ENCODE measurements at regions not wholly inside any gene's neighbourhood (a gene's known extent, or its start where the extent isn't known, plus 50 kb on each side); places are given as distances from the start of the nearest gene placed in this dataset.

DNA sequence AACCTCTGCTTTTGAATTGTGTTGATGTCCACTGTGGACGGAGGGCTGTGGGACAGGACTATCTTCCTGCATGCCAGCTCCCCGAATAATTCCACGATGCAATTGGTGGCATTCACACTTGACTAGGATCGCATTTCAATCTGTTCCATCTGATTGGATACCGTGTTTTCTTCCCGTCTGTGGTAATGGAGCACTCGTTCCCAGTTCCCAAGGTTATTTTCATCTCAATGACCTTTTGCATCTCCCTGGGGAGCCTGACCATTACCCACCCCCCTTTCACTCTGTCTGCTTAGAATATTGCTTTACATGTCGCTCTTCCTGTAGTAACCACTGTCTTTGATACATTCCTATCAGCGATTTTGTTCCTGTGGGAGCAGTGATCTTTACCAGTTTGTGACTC is 402.2 kb upstream of the WWC1 start:
- FAIRE-seq (no peak), DNase-seq (ENCODE audit: low spot score in 2 of 2) (no peak)

DNA sequence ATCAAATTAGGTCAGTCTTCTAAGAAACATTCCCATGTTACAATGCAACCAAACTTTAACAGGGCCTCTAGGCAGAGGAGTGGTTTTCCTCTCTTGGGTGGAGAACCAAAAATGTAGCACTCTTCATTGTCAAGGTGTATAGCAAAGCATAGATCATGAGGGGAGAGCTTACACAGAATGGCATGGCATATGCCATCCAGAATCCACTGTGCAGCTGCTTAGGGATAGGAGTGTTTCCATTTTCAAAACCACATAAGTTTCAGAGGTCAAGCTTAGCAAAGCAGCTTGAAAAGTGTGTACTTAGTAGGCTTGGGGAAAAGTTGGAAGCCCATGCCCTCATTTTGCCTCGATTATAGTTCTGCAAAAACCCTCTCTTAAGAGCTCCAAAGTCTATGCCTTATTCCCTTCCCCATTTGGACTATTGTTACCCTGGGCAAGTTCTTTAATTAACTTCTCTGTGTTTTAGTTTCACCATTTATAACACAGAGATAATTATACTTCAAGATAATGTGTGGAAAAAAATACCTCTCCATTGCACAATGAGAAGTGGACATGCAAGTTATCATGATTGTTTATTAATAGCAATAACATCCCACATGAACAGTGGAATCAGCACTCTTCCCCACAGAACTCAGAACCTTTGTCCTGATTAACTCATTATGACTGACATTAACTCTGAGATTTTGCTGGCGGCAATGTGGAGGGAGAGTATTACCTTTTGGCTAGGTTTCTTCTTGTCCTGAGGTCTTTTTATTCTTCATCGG is 398.9 kb upstream of the WWC1 start:
- no peak for FAIRE-seq

DNA sequence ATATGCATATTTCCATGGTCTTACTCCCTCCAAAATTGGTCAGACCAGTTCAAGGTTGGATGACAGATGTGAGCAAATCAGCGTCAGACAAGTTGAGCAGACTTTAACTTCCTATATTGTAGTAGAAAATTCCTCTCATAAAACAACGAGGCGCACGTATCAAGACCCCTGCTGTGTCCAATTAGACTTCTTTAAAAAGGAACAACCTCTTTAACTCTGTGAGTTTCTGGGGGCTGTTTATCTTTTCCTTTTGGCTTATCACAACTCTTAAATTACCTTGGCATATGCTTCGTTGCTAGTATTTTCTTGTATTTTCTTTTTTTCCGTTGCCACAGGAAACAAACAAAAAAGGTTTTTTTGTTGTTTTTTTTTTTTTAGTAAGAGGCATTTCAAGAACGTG is 398.2 kb upstream of the WWC1 start:
- no peak for DNase-seq (ENCODE audit: low spot score in 2 of 2)
- FAIRE-seq, result no peak

More for the DNA sequence above, 398.9 kb upstream of the WWC1 start:
- DNase-seq (ENCODE audit: low spot score in 2 of 2), result no peak

DNA sequence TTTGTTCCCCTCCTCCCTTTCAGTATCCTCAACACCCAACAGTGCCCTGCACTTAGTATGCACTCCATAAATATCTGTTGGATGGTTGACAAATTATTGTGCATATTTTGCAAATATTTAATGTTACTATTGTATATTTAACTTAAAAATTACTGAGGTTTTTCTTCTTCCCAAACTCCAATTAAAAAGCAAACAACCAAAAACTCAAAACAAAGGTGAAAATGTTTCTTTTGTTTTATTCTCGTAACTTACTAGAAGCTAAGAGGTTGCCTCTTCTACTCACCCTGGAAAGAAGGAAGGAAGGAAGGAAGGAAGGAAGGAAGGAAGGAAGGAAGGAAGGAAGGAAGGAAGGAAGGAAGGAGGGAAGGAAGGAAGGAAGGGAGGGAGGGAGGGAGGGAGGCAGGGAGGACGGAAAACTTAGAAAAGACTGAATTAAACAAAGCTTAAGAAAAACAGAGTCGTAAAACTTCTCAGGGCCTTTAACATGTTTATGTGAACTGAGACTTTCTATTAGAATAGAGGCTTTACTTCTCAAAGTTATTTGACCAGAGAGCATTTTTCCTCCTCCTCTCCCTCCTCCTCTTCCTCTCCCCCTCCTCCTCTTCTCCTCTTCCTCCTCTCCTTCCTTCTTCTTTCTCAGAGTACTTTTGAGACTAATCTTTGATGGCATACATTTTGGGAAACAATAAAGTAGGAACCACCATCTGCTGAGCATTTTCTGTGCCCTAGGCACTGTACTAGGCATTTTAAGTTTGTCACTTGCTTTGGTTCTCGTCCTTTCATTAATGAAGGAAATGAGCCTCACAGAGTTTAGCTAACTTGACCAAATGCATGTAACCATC is 396.6 kb upstream of the WWC1 start:
- no peak for DNase-seq (ENCODE audit: low spot score in 2 of 2)
- no peak for FAIRE-seq

DNA sequence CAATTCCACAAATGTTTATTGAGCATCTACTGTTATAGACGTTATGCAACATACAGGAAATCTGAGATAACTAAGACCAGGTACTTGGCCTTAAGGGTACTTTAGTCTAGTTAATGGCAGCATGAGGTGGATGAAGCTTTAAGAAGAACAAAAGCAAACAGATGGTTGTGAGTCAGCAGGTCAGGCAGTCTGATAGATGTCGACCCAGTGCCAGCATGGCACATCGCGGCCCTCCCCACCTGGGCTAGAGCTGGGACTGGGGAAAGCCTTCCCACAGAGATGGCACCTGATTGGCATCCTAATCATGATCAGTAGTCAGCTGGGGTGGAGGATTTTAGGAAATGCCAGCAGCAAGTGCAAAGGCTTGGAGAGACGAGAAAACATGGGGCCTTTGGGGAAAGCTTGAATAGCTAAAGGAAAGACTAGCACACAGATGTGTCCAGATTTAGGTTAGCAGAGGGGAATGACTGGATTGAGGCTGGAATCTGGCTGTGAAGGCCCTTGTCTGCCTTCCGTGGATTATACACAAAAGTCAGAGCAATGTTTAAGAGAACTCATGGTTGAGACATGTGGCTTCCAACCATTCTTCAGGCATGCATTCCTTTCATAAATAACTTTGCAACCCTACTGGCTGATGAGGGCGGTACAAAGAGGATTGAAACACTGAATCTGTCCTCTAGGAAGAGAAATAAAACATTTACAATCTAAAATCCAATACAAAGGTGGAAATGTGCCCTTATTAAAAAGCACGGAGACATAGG is 395.4 kb upstream of the WWC1 start:
- no peak for DNase-seq (ENCODE audit: low spot score in 2 of 2)

DNA sequence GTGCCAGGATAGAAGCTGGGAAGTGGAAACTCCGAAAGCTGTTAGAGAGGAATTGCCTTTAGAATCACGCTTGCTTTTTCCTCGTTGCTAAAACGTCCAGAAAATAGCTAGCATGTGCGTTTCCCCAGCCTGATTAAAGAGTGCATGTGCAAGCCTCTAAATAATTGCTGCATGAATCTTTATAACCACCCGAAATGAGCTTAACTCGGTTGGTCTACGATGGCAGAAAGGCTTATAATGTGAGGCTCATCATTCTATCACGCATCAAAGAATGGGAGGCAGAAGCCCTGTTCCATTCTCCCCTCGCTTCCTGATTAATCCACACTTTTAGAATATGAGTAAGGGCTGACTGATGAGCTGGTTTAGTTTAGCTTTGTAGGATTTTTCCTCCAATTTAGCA is 394.6 kb upstream of the WWC1 start:
- FAIRE-seq, result no peak
- no peak for DNase-seq (ENCODE audit: low spot score in 2 of 2)

More for the DNA sequence above, 395.4 kb upstream of the WWC1 start:
- no peak for FAIRE-seq

DNA sequence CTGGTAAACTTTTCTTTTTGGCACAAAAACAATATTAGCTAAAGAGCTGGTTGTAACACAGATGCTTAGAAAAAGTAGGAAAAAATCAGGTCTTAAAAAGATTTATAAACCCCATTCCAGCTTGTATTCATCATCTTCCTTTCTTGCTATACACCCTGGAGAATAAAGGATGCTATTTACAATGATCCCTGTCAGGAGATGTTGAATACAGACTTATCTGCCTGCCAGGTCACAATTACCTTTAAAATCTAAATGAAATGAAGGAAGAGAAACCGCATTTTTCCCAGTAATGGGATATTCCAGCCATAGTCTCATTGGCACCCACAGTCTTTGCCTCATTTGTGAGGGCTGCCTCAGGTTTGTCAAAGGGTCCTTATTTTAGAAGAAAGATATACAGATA is 394.1 kb upstream of the WWC1 start:
- DNase-seq (ENCODE audit: low spot score in 2 of 2), result no peak
- FAIRE-seq, result no peak

DNA sequence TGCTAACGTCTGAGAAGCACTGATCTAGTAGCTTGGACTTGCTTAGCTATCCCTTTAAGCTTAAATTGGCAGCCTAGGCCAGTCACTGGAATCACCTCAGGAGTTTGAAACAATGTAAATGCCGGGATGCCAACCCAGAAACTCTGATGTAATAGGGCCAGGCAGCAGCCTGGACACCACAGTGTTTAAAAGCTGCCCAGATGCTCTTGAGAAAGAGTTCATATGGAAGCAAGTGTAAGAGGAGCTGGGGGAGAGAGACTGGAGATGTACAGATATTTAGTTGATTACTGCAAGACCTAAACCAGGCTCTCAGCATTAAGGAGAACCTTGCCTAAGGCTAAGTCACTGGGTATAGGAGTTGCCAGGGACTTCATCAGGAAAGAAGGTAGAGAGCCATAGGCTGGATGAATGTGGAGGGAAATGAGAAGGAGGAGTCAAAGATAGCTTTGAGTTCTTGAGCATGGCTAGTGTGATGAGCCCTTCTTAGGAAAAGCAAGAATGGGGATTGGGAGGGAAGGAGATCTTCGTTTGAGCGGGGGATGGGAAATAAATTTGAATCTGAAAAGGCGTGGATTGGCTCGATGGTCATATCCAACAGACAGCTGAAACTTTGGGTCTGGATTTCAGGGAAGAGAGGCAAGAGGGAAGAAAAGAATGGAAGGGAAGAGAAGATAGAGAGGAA is 392.9 kb upstream of the WWC1 start:
- DNase-seq (ENCODE audit: low spot score in 2 of 2) (no peak), FAIRE-seq (no peak)

DNA sequence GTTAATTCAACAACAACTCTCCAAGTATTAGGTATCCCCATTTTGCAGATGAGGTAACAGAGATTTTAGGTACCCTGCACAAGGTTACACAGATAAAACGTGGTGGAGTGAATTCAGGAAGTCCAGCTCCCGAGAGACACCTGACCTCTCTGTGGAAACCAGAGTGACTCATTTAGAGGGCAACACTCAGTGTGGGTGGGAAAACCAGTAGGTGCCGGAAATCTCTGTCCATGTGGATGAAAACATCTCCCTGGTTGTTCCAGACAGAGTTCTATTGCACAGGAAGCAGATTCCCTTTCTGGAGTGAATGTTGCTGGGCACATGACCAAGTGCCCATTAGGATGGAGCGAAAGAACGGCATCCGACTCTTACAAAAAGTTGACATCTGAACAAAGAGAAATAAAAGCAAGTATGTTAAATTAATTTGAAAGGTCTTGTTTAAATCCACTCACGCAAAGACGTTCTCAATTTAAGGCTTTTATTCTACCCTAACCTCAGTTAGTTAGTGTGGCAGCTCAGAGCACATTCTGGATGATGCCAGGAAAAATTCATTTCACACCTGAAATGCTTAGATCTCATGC is 391.9 kb upstream of the WWC1 start:
- DNase-seq (ENCODE audit: low spot score in 2 of 2) (peak in 1 of 2 donors; percentile 14), FAIRE-seq (no peak)

DNA sequence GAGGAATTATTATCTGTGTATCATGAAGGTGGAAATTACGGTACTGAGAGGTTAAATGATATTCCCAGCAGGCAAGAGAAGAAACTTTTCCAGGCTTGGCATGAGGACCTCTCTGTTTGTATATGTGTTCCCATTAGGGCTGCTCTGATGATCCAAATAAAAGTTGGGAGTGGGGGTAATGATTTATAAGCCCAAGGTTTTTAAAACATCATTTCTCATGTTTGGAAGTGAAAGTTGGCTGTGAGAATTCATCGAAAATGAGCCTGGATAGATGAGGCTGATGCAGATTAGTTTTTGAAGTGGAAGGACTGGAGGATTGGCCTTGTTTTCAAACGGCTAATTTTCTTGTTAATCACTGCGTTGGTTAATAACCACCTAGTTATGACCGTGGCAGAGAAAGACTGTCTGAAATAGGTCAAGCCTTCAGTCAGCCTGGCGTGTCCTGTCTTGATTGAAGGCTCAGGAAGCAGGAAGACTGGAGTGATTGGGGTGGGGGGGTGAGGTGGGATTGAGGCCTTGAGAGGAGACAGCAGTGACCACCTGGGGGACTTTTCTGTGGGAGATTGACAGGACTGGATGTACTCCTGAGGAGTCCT is 391.0 kb upstream of the WWC1 start:
- DNase-seq (ENCODE audit: low spot score in 2 of 2) (no peak), FAIRE-seq (no peak)

DNA sequence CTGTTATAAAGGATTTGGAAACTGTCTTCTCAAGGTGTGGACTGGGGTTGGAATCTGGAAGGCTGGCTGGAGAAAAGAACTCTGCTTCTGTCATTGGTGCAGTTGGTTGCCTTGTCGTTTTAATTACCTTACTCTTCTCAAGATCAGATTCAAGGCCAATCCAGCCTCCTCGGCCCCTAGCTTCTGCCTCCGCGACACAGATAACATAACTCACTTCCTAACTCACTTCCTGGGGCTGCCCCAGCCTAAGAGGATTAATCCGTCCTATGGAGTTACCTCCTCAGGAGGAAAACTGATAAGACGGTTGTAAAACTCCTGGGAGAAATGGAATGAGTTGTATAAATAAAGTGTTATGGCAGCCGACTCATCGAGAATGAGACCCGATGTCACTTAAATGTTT is 389.1 kb upstream of the WWC1 start:
- DNase-seq (ENCODE audit: low spot score in 2 of 2) (no peak), FAIRE-seq (no peak)

DNA sequence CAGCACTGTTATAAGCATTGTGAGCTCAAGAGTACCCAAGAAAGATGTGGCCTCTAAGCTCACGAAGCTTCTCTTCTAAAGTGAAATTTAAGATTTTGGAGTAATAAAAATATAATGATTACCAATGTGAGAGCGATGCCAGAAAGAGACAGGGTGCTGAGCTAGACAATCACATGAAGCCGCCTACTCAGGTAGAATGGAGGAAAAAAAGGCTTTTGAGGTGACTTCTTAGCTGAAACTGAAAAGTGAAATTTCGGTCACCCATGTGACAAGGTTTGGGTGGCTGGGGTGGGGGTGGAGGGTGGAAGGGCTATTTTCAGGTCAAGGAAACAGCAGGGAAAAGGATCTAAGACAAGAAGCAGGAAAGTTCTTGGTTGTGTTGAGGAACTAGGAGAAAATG is 388.2 kb upstream of the WWC1 start:
- FAIRE-seq (no peak), DNase-seq (ENCODE audit: low spot score in 2 of 2) (no peak)

DNA sequence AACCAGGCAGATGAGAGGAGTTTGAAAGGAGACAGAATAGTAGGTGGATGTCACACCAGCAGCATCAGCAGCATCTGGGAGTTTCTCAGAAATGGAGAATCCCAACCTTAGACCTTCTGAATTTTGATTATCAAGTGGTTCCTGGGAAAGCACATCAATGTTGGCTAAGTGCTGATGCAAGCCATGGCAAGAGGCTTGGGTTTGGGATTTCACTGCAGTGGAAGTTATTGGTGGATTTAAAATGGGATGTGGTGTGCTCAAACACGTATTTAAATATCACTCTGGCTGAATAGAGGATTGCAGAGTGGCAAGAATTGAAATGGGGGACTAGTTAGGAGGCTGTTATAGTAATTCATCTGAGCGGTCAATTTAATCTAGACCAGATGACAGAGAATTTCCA is 387.8 kb upstream of the WWC1 start:
- no peak for DNase-seq (ENCODE audit: low spot score in 2 of 2)
- FAIRE-seq, result no peak

DNA sequence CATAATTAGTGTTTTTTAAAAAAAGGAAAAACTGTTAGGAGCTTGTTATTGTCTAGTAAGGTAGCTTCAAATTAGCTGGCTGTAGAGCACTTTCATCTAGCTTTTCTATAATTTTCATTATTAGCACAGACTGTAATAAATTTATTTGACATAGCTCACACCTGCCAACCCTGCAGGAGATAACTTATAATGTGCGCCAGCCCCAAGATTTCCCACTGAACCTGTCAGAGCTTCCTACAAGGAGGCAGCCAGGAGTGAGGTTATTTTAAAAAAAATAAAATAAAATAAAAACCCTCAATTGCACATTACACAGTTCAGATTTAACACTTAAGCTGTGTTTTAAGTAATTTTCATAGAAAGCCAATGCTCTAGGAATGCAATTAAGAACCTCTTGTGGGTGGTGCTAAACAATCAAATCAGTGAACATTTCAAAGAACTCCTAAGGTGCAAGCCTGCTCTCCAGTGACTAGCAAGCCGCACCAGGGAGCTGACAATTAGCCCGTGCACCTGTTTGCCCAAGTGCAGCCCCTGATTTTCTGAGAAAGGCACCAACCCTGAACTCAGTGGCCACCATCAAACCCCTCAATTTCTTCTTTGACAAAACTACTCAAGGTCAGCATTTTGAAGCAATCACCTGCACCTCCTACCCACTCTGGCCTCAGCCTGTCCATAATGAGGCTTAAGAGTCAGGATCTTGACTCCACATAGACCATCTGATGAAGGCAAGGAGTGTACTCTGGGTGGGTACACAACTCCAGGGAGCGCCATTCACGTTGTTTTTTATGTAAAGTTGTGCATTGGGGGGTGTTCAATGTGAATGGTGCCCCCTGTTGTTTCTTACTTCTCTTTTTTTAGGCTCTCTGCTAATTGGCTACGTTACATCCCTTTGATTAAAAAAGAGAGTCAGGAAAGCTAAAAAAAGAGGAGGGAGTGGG is 385.3 kb upstream of the WWC1 start:
- FAIRE-seq, result no peak
- DNase-seq (ENCODE audit: low spot score in 2 of 2), result no peak

DNA sequence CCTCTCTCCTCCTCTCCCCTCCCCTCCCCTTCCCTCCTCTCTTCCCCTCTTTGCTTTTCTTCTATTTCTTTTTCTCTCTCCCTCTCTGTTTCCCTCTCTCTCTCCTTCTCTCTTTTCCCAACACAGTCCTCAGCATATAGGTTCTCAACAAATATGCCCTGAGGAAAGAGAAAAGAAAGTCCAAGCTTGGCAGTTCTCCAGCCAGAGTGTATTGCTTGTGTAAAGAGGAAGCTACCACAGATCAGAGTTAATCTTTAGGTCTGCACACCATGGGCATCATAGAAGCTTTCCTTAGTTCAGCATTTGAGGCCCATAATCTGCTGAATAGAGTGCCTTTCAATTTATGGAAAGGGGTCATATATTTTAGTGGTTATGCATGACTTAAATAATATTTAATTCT is 382.8 kb upstream of the WWC1 start:
- no peak for FAIRE-seq
- no peak for DNase-seq (ENCODE audit: low spot score in 2 of 2)

DNA sequence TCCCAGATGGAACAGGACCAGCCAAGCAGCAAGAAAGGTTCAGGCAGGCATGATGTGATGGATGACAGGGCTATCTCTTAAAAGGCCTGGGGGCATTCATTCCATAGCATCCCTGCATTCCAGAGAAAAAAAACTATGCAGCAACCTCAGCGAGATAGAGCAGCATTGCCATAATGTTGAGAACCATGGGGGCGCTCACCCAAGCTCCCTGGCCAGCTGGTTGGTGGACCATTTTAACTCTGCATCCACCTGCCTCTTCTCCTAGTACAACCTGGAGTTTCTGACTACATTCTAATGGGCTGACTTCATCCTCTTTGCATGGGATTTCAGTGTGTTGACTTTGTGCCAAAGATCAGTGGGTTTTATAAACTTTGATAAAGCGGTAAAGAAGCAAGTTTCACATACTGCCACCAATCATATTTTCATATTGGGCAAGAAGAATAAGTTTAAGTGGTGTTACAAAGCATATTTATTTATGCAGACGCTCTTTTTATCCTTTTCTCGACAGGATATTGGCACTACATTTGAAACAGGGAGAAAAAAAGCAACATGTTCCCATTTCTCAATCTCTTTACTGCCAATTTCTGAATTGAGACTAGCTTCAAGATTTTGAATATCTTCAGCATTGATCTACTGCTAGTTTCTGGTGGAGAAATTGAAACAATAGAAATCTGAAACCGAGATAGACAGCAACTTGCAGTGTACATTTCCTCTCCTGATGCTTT is 378.3 kb upstream of the WWC1 start:
- FAIRE-seq (no peak), DNase-seq (ENCODE audit: low spot score in 2 of 2) (no peak)

DNA sequence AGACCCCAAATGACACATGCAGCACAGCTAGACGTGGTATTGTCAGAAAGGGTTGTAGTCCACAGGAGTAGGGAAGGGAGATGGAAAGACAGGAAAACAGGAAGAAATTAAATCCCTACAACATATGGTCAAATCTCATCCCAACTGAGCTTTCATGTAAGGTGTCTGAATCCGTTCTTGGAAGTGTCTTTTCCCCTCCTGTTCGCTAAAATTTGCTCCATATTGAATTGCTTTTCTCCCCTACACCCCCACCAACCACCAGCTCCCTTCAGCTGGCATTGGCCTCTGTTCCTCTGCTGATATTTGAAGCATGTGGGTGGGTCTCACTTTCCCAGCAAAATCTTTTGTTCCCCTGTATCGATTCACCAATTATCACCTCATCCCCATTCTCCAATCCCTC is 376.2 kb upstream of the WWC1 start:
- DNase-seq (ENCODE audit: low spot score in 2 of 2) (no peak), FAIRE-seq (no peak)

DNA sequence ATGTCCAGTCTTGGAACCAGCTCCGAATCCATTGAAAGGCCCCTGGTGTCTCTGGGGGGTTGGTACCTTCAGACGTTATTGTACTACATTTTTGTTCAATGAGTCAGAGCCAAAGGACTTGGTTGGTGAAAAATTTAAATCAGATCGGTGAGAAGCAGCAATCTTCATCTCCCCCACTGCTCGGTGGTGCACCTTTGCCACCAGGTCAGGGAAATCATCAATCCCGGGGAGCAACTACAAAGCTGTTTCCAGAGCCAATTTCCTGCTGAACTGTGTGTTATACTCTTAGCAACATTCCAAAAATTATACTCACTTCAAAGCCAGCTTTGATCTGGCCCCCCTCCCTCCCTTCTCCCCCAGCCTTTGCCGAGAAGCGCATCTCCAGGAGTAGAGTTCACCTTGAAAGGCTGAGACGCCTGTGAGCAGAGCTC is 375.2 kb upstream of the WWC1 start:
- DNase-seq (ENCODE audit: low spot score in 2 of 2) (no peak), FAIRE-seq (no peak)

All from frontal cortex (tissue), 3 donors.